GM19099 (cell line): ENCODE measurements at regions not wholly inside any gene's neighbourhood (a gene's known extent, or its start where the extent isn't known, plus 50 kb on each side); places are given as distances from the start of the nearest gene placed in this dataset.

Source experiments
- POLR2A ChIP-seq: IDR thresholded peaks from 3 replicates; pipeline ENCODE4 v1.6.1; 2011; ENCODE audit warnings: low read depth; ENCODE audit not compliant: insufficient read length; ENCODE audit errors: extremely low read depth

- no peak for TF ChIP-seq POLR2A
Observed at GRCh38 chr10:4686644-4686996, 139.4 kb upstream of the AKR1E2 start.

- no peak for TF ChIP-seq POLR2A
Observed at GRCh38 chr10:4685904-4686643, 139.9 kb upstream of the AKR1E2 start.

- TF ChIP-seq POLR2A = no peak
Observed at GRCh38 chr10:4685491-4685890, 140.5 kb upstream of the AKR1E2 start.

- no peak for TF ChIP-seq POLR2A
Observed at GRCh38 chr10:4684434-4684833, 141.6 kb upstream of the AKR1E2 start.

GRCh38 chr10:4683838-4684237 is 142.2 kb upstream of the AKR1E2 start:
- no peak for TF ChIP-seq POLR2A

- TF ChIP-seq POLR2A = no peak
Observed at GRCh38 chr10:4683137-4683536, 142.9 kb upstream of the AKR1E2 start.

GRCh38 chr10:4678951-4679671 is 146.9 kb upstream of the AKR1E2 start:
- TF ChIP-seq POLR2A = no peak

- no peak for TF ChIP-seq POLR2A
Observed at GRCh38 chr10:4678023-4678950, 147.7 kb upstream of the AKR1E2 start.

- no peak for TF ChIP-seq POLR2A
Observed at GRCh38 chr10:4677296-4678021, 148.5 kb upstream of the AKR1E2 start.

- TF ChIP-seq POLR2A = no peak
Observed at GRCh38 chr10:4676566-4676965, 149.4 kb upstream of the AKR1E2 start.

- no peak for TF ChIP-seq POLR2A
Observed at GRCh38 chr10:4675808-4676207, 150.2 kb upstream of the AKR1E2 start.

- no peak for TF ChIP-seq POLR2A
Observed at GRCh38 chr10:4673279-4674040, 152.5 kb upstream of the AKR1E2 start.

GRCh38 chr10:4672201-4672600 is 153.8 kb upstream of the AKR1E2 start:
- TF ChIP-seq POLR2A = no peak
